ENCODE measurements at regions not wholly inside any gene's neighbourhood (a gene's known extent, or its start where the extent isn't known, plus 50 kb on each side); places are given as distances from the start of the nearest gene placed in this dataset.

DNA sequence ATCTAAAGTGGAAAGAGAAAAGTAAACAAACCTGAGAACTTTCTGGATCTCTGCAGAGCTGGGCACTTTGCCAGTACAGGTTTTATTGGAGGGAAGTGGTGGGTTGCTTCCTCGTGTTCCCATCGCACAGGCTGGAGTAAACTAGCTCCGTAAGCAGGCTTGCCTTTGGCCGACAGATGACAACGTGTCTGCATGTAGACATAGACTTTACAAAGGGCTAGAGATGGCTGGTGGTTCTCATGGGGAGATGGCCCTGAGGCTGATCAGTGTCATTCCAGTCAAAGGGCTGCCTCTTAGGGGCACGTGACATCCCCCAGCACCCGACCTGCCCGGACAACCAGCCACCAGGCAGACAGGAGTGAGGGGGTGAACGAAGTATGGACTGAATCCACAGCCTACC lies 98.8 kb downstream of the YTHDF1 start:
- no peak for DNase-seq (ENCODE audit: low read depth in 1 of 2, low spot score in 1 of 2)

DNA sequence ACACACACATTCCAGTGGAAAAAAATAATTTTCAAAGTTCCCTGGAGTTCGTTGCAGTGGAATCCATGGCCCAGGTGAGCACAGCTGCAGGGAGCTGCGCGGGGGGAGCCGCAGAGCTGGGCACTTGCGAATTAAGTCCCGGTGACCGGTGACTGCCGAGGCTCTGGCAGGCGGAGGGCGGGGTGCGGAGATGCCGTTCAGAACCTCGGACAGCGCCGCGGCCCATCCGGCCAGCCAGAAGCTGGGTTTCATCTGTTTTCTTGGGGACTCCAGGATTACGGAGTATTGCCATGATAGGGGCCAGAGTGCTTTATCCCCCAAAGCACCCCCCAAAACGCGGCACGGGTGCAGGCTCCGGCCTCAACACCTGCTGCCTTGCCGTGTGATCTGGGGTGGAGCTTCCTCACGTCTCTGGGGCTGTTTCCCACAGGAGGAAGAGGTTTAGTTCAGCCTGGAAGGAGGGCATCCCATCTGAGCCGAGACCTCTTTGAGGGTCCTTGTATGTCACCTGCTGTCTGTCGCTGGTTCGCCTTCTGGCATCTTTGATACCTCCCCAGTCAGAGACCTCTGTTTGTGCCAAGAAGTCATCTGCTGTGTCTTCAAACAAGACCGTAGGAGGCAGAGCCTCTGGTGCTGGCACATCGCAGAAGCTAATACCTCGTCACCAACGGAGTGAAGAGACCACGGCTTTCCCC lies 99.4 kb downstream of the YTHDF1 start:
- DNase-seq (ENCODE audit: low read depth in 1 of 2, low spot score in 1 of 2): no peak

DNA sequence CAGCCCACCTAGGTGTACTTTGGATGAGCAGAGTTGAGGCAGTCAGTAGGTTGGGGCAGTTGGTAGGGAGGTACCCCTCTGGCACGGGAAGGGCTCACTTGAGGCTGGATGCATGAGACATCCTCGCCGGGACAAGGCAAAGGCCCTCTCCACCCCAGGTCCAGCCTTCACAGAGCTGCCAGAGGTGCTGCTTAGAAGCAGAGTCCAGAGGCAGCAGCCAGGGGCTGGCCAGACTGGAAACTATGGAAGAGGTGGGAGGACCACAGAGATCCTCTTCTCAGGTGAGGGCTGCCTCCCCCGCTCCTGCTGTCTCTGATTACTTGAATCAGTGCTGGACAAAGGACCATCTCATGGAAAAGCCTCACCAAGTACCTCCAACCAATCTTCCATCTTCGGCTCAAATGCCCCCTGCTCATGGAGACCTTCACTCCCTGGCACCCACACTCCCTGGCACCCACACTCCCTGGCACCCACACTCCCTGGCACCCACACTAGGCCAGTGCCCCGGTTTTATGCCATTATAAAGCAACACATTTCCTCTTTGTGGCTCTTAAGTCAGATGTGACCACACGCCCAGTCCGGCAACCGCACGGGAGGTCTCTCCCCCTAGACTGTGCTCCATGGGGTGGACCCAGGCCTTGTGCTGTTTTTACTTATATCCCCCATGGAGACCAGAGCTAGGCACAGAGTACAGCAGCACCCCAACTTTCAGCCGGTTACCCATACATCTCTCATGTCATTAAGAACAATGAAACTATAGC lies 100.1 kb downstream of the YTHDF1 start:
- no peak for DNase-seq (ENCODE audit: low read depth in 1 of 2, low spot score in 1 of 2)

DNA sequence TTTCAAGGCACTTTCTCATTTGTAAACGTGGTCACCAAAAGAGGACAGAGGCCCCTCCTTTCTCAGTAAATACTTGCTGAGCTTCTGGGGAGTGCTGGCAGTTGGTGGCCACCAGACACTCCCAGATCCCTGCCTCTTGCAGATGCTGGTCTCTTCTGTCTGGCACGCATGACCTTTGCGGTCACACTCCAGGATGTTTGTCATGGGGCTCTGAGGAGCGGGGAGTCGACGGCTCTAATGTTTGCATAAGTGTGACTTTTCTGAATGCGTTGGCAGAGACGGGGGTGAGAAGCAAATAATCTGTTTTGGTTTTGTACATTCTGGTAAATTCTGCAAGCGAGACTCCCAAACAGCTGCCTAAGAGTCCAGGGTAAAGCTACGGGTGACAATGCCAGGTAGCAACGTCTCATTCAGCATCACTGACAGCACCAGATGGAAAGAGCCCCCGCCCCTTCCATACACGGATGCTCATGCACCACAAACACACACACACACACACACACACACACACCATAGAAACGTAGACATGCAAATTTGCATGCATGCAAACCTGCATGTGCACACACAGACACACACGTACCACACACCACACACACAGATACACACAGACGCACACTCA lies 101.1 kb downstream of the YTHDF1 start:
- DNase-seq (ENCODE audit: low read depth in 1 of 2, low spot score in 1 of 2): no peak

DNA sequence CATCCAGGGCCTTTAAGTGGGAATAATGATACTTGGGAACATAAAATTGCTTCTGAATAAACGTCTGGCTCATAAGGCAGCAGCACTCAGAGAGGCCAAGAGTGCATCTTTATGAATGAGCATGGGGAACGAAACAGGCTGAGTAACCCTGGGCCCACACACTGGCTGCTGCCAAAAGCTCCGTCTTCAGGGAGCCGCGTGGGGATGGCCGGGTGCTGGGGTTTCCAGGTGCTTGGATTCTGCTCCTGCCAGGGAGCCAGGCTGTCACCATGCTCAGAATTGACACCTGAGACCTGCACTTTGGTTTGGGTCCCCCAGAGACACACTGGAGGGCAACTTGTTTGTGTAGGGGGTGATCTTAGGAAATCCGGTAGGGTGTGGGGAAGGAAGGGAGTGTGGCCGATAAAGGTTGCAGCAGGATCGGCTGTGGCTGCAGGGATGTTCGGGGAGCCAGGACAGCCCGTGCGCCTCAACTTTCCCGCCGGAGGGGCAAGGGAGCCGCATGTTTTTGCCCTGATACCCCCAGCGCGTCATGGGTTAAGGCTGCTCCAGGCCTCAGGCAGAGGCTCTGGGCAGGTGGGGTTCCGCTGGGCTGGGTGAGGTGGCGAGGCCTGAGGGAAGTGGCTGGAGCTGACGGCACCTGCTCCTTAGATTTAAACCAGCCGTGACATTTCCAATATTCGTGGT lies 101.8 kb downstream of the YTHDF1 start:
- no peak for DNase-seq (ENCODE audit: low read depth in 1 of 2, low spot score in 1 of 2)

DNA sequence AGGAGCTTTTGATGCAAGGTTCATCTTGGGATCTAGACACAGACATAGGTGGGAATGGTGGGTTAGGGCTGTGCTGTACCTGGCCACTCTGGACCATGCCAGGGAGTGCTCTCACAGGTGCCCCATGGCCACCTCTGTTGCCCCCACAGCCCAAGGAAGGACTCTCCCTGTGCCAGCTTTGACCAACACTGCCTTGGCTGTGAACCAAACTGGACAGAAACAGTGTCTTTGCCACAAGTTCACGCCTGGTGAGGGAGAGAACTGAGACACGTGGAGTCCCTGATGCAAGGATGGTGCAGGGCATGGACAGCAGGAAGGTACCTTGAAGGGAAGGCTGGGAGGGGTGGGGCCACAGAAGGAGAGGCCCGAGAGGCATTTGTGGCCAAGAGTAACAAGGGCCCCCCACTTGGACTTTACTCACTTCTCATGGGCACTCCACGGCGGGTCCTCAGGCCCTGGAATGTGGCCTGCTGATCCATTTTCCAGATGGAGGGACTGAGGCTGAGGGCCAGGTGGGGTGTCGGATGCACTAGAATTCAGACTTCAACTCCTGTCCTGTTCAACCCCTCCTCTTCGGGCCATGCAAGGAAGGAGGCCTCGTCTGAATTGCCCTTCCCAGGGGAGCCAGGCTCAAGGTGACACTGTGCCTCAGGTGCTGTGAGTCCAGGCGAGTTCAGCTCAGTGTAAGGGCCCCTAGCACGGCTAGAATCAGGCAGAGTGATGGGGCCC lies 103.3 kb downstream of the YTHDF1 start:
- no peak for DNase-seq (ENCODE audit: low read depth in 1 of 2, low spot score in 1 of 2)

DNA sequence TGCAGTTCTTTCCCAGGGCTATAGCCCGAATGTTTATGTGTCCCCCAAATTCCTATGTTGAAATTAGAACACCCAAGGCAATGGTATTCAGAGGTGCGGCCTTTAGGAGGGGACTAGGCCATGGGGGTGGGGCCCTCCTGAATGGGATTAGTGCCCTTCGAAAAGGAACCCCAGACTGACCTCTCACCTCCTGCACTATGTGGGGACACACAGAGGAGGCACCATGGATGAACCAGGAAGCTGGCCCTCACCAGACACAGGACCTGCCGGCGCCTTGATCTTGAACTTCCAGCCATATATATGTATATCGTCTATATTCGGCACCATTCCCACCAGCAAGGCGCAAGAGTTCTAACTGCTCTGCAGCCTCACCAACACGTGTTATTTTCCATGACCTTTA lies 101.5 kb upstream of the BHLHE23 start:
- no peak for DNase-seq (ENCODE audit: low read depth in 1 of 2, low spot score in 1 of 2)

DNA sequence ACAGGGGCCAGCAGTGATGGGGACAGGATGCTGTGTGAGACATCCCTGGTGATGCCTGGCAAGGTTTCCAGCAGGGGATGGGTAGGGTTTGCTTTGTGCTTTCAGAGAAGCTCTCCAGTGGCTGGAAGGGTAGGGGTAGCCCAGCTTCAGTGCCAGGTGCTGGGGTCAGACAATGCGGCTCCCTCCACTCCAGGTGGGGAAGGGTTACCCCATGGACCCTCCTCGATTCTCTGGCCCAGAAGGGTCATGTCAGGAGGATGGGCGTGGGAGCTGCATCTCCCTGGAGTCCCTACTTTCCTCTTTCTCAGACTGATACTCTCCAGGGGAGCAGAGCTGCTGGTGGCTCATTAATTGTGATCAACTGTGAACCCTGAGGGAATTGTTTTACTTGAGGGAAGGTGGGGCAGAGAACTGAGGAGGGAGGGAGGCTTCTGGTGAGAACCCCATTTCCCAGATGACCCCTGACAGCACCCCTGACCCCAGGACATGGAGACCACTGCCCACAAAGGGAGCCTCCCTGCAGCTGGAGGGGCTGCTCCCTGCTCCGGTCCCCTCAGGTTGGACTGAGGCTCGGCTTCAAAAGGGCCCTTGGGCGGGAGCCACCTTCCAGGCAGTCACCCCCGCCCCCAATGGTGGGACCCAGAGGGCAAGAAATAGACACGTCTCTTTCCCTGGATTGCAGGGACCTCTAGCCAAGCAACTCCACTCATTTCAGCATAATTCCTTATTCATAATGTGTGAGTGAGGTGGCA lies 100.9 kb upstream of the BHLHE23 start:
- no peak for DNase-seq (ENCODE audit: low read depth in 1 of 2, low spot score in 1 of 2)

DNA sequence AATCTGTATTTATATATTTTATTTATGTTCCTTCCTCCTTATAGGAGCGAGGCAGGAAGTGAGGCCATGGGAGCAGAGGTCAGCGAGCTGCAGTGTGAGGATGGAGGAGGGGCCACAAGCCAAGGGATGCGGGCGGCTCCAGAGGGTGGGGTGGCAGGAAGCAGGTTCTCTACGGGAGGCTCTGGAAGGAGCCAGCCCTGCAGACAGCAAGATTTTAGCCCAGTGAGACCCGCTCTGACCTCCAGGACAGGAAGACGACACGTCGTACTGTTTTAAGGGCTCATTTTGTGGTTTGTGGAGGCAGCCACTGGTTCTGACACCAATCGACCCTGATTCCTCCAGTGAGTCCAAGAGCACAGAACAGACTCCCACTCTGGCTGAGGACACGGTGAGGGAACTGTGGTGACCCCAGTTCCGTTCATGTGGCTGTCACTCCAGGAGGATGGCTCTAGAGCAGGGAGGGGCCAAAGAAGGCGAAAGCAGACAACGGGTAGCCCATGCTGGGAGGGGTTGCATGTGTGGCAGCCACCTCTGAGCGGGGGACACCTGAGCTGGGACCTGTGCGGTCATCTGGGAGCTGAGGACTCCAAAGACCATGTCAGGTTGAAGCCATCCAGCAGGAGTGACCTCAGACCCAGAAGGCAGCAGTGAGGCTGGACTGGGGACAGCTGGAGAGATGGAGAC lies 100.1 kb upstream of the BHLHE23 start:
- no peak for DNase-seq (ENCODE audit: low read depth in 1 of 2, low spot score in 1 of 2)

DNA sequence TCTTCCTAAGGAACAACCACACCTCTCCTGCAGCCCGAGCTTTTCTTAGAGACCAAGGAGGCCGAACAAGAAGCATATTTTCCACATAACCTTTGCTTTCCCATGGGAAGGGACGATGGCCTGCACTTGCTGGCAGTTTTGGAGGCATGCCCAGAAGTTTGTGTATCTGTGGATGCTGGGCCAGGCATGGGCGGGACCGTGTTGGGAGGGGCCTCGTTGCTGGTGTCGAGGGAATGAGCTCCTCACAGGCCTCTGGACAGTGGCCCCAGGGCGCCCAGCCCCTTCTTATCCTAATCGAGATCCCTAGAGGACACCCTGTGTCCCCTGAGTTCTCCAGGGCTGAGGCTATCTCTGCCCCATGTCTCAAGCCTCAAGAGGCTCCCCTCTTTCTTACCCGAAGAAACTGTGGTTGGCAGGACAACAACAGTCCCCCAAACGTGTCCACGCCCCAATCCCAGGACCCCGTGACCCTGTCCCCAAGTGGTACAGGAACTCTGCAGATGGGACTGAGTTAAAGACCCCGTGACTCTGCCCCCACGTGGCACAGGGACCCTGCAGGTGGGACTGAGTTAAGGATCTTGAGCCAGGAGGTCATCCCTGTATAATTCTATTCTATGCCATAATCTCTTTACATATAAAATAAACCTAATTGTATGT lies 99.5 kb upstream of the BHLHE23 start:
- DNase-seq (ENCODE audit: low read depth in 1 of 2, low spot score in 1 of 2): no peak

DNA sequence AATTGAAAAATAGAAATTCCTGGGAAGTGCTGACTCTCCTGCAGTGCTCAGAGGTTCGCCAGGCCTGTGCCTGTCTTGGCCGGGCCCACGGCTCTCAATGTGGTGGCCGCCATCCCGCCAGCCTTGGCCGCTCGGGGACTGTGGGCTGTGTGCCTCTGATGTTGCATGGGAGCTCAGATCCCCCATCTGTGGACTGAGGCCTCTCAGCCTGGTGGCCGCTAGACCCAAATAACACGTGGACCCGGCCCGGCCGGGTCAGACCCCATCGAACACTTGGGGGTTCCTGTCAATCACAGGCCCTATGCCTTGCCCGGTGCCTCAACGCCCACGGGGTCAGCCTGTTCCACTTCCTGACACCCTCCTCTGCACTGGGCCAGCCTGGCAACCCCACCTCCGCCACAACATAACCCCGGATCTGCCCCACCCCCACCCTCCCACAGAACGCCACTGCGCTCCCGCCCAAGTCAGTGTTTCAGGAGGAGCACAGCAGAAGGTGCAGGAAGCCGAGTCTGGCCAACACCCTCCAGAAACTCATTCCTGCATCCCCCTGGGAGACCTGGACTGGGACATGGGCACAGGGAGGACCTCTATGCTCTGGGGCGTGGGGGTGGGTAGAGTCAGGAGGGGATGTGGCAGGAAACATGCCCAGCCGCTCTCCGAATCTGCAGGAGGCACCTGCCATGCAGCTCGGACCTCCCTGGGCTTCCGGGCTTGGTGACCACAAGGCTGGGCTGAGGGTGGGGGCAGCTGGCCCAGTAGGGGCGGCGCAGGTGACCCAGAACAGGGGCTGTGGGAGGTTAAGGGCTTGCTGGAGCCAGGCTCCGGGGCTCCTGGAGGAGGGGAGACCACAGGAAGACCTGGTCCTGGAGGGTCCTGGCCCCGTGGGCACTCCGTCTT lies 98.7 kb upstream of the BHLHE23 start:
- no peak for DNase-seq (ENCODE audit: low read depth in 1 of 2, low spot score in 1 of 2)

DNA sequence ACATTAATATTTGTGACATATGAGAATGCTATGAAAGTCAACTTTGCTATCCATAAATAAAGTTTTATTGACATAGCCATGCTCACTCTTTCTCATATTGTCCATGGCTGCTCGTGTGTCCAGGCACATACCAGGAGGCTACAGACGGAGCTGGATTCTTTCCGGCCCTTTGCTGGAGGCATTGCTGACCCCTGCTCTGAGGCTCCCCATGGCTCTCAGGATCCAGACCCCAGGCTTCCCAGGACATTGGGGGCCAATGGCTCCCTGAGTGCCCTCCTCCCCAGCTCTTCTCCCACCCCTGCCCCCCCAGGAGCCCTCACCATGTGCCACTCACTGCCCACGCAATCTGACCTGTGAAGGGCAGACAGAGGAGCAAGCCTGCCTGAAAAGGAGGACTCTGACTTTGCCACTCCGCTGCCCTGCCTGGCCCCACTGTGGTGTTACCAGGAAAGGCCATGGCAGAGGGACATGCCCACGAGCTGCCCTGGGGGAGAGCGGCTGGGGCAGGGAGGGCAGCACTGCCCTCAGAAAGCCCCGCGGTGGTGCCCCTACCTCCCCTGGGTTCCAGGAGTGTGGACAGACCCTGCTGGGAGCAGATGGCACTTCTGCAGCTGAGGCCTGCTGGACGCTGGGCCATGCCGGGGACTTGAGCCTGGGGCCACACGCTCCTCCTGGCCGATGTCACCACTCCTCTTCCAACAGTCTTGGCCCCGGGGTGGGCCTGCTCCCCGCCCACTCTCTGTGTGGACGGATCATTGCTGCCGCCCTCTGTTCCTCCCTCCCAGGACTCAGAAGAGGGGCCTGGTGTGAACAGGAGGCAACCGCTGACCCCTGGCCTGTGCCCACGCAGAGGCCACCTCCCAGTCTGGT lies 97.8 kb upstream of the BHLHE23 start:
- DNase-seq (ENCODE audit: low read depth in 1 of 2, low spot score in 1 of 2): no peak

DNA sequence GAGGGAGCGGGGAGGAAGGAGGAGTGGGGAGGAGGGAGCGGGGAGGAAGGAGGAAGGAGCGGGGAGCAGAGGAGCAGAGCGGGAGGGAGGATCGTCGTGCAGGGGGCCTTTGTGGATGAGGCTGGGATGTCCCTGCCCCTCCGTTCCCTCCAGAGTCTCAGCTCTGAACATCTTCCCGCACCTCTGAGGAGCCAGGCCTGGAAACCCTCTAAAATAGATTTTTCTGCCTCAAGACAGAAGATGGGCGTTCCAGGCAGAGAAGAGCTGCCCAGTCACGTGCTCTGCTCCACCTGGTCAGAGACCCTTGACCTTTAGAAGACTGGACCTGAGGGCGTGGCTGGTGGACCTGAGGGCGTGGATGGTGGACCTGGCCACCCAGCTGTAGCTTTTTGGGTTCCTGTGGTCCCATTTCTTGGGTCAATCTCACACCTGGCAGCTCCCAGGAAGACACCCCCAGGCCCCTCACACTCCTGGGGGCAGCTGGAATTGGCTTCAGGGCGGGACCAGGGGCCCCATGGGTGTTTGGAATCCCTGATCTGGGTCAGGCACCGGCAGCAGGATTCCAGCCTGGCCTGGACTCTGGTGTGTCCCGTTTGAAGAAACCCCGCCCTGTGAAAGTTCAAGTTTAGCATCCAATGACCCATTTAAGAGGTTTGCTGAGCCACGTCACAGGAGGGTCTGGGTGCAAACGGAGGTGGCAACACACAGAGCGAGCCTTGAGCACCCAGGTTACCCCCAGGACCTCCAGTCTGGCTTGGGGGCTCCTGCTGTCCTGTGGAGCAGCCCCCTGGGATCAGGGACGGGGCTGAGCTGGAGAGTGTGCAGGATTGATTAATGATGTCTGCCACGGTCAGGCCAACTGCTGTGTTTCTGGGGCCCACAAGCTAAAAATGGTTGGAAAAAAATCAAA lies 96.9 kb upstream of the BHLHE23 start:
- no peak for DNase-seq (ENCODE audit: low read depth in 1 of 2, low spot score in 1 of 2)

DNA sequence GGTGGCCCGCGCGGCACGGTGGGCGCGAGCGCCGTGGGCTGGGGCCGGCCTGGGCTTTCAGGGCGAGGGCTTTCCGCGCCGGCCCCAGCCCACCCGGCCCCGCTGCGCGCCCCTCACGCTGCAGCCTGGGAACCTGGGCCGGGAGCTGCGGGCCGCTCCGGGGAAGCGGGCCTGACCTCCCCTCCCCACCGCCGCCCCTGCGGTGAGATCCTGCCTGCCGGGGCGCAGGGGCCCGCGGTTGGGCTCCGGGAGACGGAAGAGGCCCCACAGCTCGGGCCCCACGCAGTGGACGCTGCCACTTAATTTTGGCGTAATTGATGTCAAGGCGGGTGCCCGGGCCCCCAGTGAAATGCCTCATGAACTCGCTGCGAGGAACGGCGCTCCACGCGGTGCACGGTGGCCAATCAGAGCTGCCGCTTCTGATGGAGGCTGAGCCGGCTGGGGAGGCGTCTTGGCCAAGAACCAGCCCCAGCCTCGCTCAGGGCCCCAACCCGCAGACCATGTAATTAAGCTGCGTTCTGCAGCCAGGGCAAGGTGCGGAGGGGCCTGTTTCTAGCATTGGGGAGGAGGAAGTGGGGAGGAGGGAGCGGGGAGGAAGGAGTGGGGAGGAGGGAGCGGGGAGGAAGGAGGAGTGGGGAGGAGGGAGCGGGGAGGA lies 96.1 kb upstream of the BHLHE23 start:
- DNase-seq (ENCODE audit: low read depth in 1 of 2, low spot score in 1 of 2): peak; percentile 39 to 42

DNA sequence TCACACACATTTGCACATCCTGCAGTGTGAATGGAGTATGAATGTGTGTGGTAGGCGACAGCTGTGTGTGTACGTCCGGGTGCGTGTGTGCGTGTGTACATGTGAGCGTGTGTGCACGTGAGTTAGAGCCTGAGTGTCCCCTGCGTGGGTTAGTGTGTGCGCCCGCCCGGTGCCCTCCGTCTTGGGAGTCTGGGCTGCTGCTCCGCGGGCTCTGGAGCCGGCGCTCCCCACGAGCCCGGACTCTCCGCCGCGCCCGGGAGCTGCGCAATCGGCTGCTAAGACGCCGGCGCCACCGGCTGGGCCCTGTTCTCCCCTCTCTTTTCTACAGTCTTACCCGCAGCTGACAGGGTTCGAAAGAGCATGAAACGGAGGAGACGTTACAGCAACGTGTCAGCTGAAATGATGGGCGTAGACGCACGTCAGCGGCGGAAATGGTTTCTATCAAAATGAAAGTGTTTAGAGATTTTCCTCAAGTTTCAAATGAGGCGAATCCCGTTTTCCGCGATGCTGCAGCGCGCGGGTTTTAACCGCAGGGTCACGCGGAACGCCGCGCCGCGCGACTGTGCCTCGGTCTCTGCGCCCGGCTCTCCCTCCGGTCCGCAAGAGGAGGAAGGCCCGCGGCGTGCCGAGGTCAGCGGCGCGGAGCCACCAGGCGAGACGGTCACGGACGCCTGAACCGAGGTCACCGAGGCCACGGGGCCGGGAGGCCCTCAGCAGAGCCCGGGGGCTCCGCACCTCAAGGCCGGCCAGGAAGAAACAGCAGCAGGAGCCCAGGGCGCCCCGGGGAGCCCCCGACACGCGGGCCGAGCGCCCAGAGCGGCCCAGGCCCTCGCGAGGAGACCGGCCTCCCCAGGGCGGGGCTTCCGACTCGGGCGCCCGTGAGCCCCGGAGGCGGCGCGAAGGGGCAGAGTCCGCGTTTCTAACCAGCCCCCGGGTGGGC lies 95.3 kb upstream of the BHLHE23 start:
- peak in 1 of 2 donors; percentile 30 for DNase-seq (ENCODE audit: low read depth in 1 of 2, low spot score in 1 of 2)
